GM13977 (cell line): ENCODE measurements at regions not wholly inside any gene's neighbourhood (a gene's known extent, or its start where the extent isn't known, plus 50 kb on each side); places are given as distances from the start of the nearest gene placed in this dataset.
"Not testable (repeated sequence)": the region's sequence is repeated elsewhere in the genome, so short reads cannot be mapped to it uniquely, and the experiment has no call there.

Source experiments
- DNase-seq: peaks from one replicate; pipeline ENCODE4 v3.0.0; 2012; ENCODE audit warnings: low spot score
- in situ Hi-C: fragments of 300-500 bp; cut with MboI; formaldehyde crosslinking; loops from one replicate; pipeline ENCODE4 v1.12.0; 2022; ENCODE audit warnings: low sequenced_read_pairs, low pct_unique_long_range_greater_than_20kb, mixed read lengths, inconsistent platforms; ENCODE audit not compliant: unreplicated experiment

- DNase-seq, in situ Hi-C loops: not testable (repeated sequence)
Observed at GRCh38 chr9:66266856-66267430, 530.0 kb downstream of the FOXD4L4 start.

- in situ Hi-C loops = not testable (repeated sequence)
Observed at GRCh38 chr9:66267684-66268083, 530.7 kb downstream of the FOXD4L4 start.

GRCh38 chr9:66269024-66269423 lies 532.1 kb downstream of the FOXD4L4 start:
- in situ Hi-C loops, DNase-seq: not testable (repeated sequence)

More at GRCh38 chr9:66267684-66268083, 530.7 kb downstream of the FOXD4L4 start:
- DNase-seq = not testable (repeated sequence)

- in situ Hi-C loops = not testable (repeated sequence)
Observed at GRCh38 chr9:66269783-66270182, 532.8 kb downstream of the FOXD4L4 start.

GRCh38 chr9:66278809-66279208 lies 541.9 kb downstream of the FOXD4L4 start:
- in situ Hi-C loops, DNase-seq: not testable (repeated sequence)

More at GRCh38 chr9:66269783-66270182, 532.8 kb downstream of the FOXD4L4 start:
- DNase-seq = not testable (repeated sequence)
